ENCODE measurements at regions not wholly inside any gene's neighbourhood (a gene's known extent, or its start where the extent isn't known, plus 50 kb on each side); places are given as distances from the start of the nearest gene placed in this dataset.

- Histone ChIP-seq H3K36me3 (ENCODE audit: control insufficient read depth in 2 of 2, insufficient read depth in 1 of 2, low read length in 2 of 2) (no peaks in the 10 kb centered on the region), H3K27ac (ENCODE audit: extremely low read depth, low read depth, low read length) (no peak overlapping the region), H3K4me1 (ENCODE audit: control insufficient read depth, insufficient read depth, low read length) (no peaks in the 10 kb centered on the region), H3K4me3 (ENCODE audit: low read depth, low read length) (no peak overlapping the region), H3K9me3 (ENCODE audit: control insufficient read depth, insufficient read depth, low read depth, low read length) (no peaks in the 10 kb centered on the region)
- TF ChIP-seq ZNF394 (tag by site-specific recombination; IDR thresholded peaks at IDR 0.05; ENCODE audit: borderline replicate concordance) (peak; percentile 49; the same call in 1 of the 2 replicates), MEIS1 (CRISPR knock-in tag; IDR thresholded peaks at IDR 0.05; ENCODE audit: borderline replicate concordance) (no peak), SCRT1 (tag by site-specific recombination; IDR thresholded peaks at IDR 0.05; ENCODE audit: borderline replicate concordance) (no peak), ZNF518A (tag by site-specific recombination; conservative IDR thresholded peaks at IDR 0.05; ENCODE audit: low read depth) (peak; percentile 66), ZNF555 (tag by site-specific recombination; conservative IDR thresholded peaks at IDR 0.05) (peak; percentile 50), ZBTB11 (tag by site-specific recombination; conservative IDR thresholded peaks at IDR 0.05; ENCODE audit: low read depth) (peak; percentile 54), ZNF2 (tag by site-specific recombination; IDR thresholded peaks at IDR 0.05) (no peak), ZNF202 (tag by site-specific recombination; IDR thresholded peaks at IDR 0.05; ENCODE audit: borderline replicate concordance) (0 out of 2 replicates have a peak, but pooled peaks have one; percentile 12), ZNF426 (tag by site-specific recombination; IDR thresholded peaks at IDR 0.05) (peak; percentile 51), ZNF140 (tag by site-specific recombination; IDR thresholded peaks at IDR 0.05) (0 out of 2 replicates have a peak, but pooled peaks have one; percentile 17)
- POLR2A ChIA-PET, result no interaction called here
- CTCF ChIA-PET, result no interaction called here
Observed at GRCh38 chr2:78315368-78315767, 710.1 kb upstream of the REG3G start.

GRCh38 chr2:78318275-78318674 is 707.2 kb upstream of the REG3G start:
- no peaks in the 10 kb centered on the region for H3K9me3 ChIP-seq (ENCODE audit: control insufficient read depth, insufficient read depth, low read depth, low read length)
- H3K36me3 ChIP-seq (ENCODE audit: control insufficient read depth in 2 of 2, insufficient read depth in 1 of 2, low read length in 2 of 2), result no peaks in the 10 kb centered on the region
- TF ChIP-seq ZFHX2 (tag by site-specific recombination; conservative IDR thresholded peaks at IDR 0.05) (no peak), ZNF701 (tag by site-specific recombination; IDR thresholded peaks at IDR 0.05) (no peak), PBX3 (CRISPR knock-in tag; IDR thresholded peaks at IDR 0.05) (no peak), KLF8 (tag by site-specific recombination; IDR thresholded peaks at IDR 0.05) (no peak), PRDM4 (tag by site-specific recombination; IDR thresholded peaks at IDR 0.05) (no peak), ZNF223 (tag by site-specific recombination; IDR thresholded peaks at IDR 0.05) (no peak), ZNF621 (tag by site-specific recombination; IDR thresholded peaks at IDR 0.05) (no peak), SP3 (tag by site-specific recombination; IDR thresholded peaks at IDR 0.05) (no peak), ZNF138 (tag by site-specific recombination; IDR thresholded peaks at IDR 0.05; ENCODE audit: borderline replicate concordance) (no peak), ZNF692 (tag by site-specific recombination; IDR thresholded peaks at IDR 0.05) (no peak)
- no peak overlapping the region for H3K4me3 ChIP-seq (ENCODE audit: low read depth, low read length)
- ChIA-PET POLR2A (no interaction called here), CTCF (no interaction called here)
- H3K4me1 ChIP-seq (ENCODE audit: control insufficient read depth, insufficient read depth, low read length), result no peaks in the 10 kb centered on the region
- H3K27ac ChIP-seq (ENCODE audit: extremely low read depth, low read depth, low read length), result no peak overlapping the region

Measured in HEK293 (cell line).